DND-41 (cell line): ENCODE measurements at regions not wholly inside any gene's neighbourhood (a gene's known extent, or its start where the extent isn't known, plus 50 kb on each side); places are given as distances from the start of the nearest gene placed in this dataset.

Source experiments
- CTCF ChIP-seq: IDR thresholded peaks from 2 replicates; pipeline ENCODE4 v1.5.1; 2012; ENCODE audit warnings: borderline replicate concordance, low read length, moderate library complexity, mild to moderate bottlenecking; ENCODE audit not compliant: poor library complexity, severe bottlenecking; ENCODE audit errors: extremely low read depth
- EZH2 ChIP-seq: IDR thresholded peaks from 3 replicates; pipeline ENCODE4 v1.6.1; 2012; ENCODE audit warnings: borderline replicate concordance, low read depth, mild to moderate bottlenecking, moderate library complexity, low read length, inconsistent platforms; ENCODE audit not compliant: severe bottlenecking

- TF ChIP-seq CTCF (no peak), EZH2 (no peak)
Measured at GRCh38 chr12:68559246-68559645, 51.5 kb upstream of the RAP1B start.
